HepG2 (cell line): ENCODE measurements at regions not wholly inside any gene's neighbourhood (a gene's known extent, or its start where the extent isn't known, plus 50 kb on each side); places are given as distances from the start of the nearest gene placed in this dataset.

Experiments used
- ATAC-seq: fragments of 200-7000 bp; cut with Tn5 transposase; 3 replicates; pipeline ENCODE4 v1.9.1; 2020; ENCODE audit warnings: mild to moderate bottlenecking, moderate library complexity
- BruUV-seq: library from RNA; stranded (reverse); fragments of 400-500 nt; replicated peaks from 2 replicates; lab custom pipeline; 2021; lab: Mats Ljungman, UMichigan
- CTCF ChIA-PET: fragments of 300-600 bp; formaldehyde crosslinking; extraction: SDS; loops from one replicate; lab custom pipeline; 2021; ENCODE audit warnings: low total read pairs, inconsistent platforms, low intra/inter-chr PET ratio; lab: Yijun Ruan, JAX
- POLR2A ChIA-PET: fragments of 350-600 bp; sonication (Branson Sonifier 250); formaldehyde crosslinking; loops from one replicate; lab custom pipeline; 2020; ENCODE audit warnings: antibody characterized with exemption, inconsistent platforms; lab: Yijun Ruan, JAX
- DNase-seq: peaks from one replicate; pipeline ENCODE4 v3.0.0-alpha.2; 2015; ENCODE audit warnings: low spot score
- FAIRE-seq: peaks from 3 replicates; lab custom pipeline; 2011; peaks lifted over from hg19 to GRCh38; lab: Jason Lieb, UNC
- H2AFZ ChIP-seq: one replicate; pipeline ENCODE4 v1.6.1; 2011; ENCODE audit warnings: low read length, inconsistent platforms
- H3K27ac ChIP-seq: fragments of 300-600 bp; 3 replicates; pipeline ENCODE4 v1.8.0; 2011; ENCODE audit warnings: mixed run types, mild to moderate bottlenecking, mixed read lengths, low read length, inconsistent platforms; ENCODE audit not compliant: insufficient read depth; ENCODE audit errors: extremely low read length
- H3K27me3 ChIP-seq, 2 experiments: fragments of 200-600 bp in 1 of 2; 2 replicates in 1 of 2; 3 replicates in 1 of 2; pipeline versions ENCODE4 v1.6.0 to v1.8.0; 2011; ENCODE audit warnings: low read length in 2 of 2, mild to moderate bottlenecking in 2 of 2, moderate library complexity in 2 of 2, inconsistent platforms in 1 of 2; ENCODE audit not compliant: insufficient read depth in 2 of 2, control insufficient read depth in 1 of 2
- H3K36me3 ChIP-seq, 2 experiments: fragments of 200-600 bp in 1 of 2; replicated peaks in 1 of 2; 2 replicates in 1 of 2; 3 replicates in 1 of 2; pipeline versions ENCODE4 v1.5.1 to v1.8.0; 2011; ENCODE audit warnings: low read length in 2 of 2, inconsistent platforms in 1 of 2; ENCODE audit not compliant: insufficient read depth in 2 of 2, control insufficient read depth in 1 of 2
- H3K4me1 ChIP-seq: 2 replicates; pipeline ENCODE4 v1.5.1; 2012; ENCODE audit warnings: low read length, inconsistent platforms; ENCODE audit not compliant: insufficient read depth
- H3K4me2 ChIP-seq: 2 replicates; pipeline ENCODE4 v1.6.0; 2011; ENCODE audit warnings: low read depth, low read length, inconsistent platforms
- H3K4me3 ChIP-seq, 3 experiments: fragments of 200-600 bp in 1 of 3; sonication (generic), shearing (Covaris generic) in 1 of 3; replicated peaks in 1 of 3; 2 replicates each; pipeline ENCODE4 v1.5.1; 2011 to 2016; ENCODE audit warnings: low read length in 3 of 3, inconsistent platforms in 2 of 3, low read depth in 2 of 3, mild to moderate bottlenecking in 2 of 3, control low read depth in 1 of 3, mixed read lengths in 1 of 3; ENCODE audit not compliant: insufficient read depth in 1 of 3
- H3K79me2 ChIP-seq: one replicate; pipeline ENCODE4 v1.6.1; 2011; ENCODE audit warnings: low read length, inconsistent platforms; ENCODE audit not compliant: insufficient read depth
- H3K9ac ChIP-seq: 2 replicates; pipeline ENCODE4 v1.6.0; 2011; ENCODE audit warnings: mild to moderate bottlenecking, low read depth, low read length, inconsistent platforms; ENCODE audit not compliant: insufficient read depth
- H3K9me3 ChIP-seq: 2 replicates; pipeline ENCODE4 v1.5.1; 2012; ENCODE audit warnings: mild to moderate bottlenecking, low read length
- H4K20me1 ChIP-seq: 2 replicates; pipeline ENCODE4 v1.6.0; 2011; ENCODE audit warnings: inconsistent platforms, mild to moderate bottlenecking, low read length, moderate library complexity; ENCODE audit not compliant: insufficient read depth
- ATF7 ChIP-seq, 2 experiments: fragments of 450-650 bp in 1 of 2; sonication (generic) in 1 of 2; formaldehyde crosslinking in 1 of 2; IDR thresholded peaks; 2 replicates each; pipeline versions ENCODE4 v1.4.0 to v1.6.1; 2016 to 2020; ENCODE audit warnings: antibody characterized with exemption in 1 of 2, mild to moderate bottlenecking in 1 of 2, missing genetic modification reagents in 1 of 2
- GPBP1L1 ChIP-seq: sonication (generic); formaldehyde crosslinking; IDR thresholded peaks from 2 replicates; pipeline ENCODE4 v1.5.0; 2020; ENCODE audit warnings: mild to moderate bottlenecking, missing genetic modification reagents
- GPN1 ChIP-seq: sonication (generic); formaldehyde crosslinking; IDR thresholded peaks from 2 replicates; pipeline ENCODE4 v1.5.1; 2020; ENCODE audit warnings: missing genetic modification reagents, borderline replicate concordance
- HOXA3 ChIP-seq: sonication (generic); formaldehyde crosslinking; IDR thresholded peaks from 2 replicates; pipeline ENCODE4 v1.5.0; 2020; ENCODE audit warnings: missing genetic modification reagents
- NFATC3 ChIP-seq: sonication (generic); formaldehyde crosslinking; IDR thresholded peaks from 2 replicates; pipeline ENCODE4 v1.5.1; 2020; ENCODE audit warnings: mild to moderate bottlenecking, missing genetic modification reagents
- NRL ChIP-seq: sonication (generic); formaldehyde crosslinking; IDR thresholded peaks from 2 replicates; pipeline ENCODE4 v1.5.0; 2020; ENCODE audit warnings: missing genetic modification reagents, mild to moderate bottlenecking, moderate library complexity, borderline replicate concordance
- POLR2AphosphoS2 ChIP-seq: IDR thresholded peaks from 2 replicates; pipeline ENCODE4 v1.6.1; 2011; ENCODE audit warnings: low read depth, low read length, improper control_type of control experiment
- SSRP1 ChIP-seq: IDR thresholded peaks from 2 replicates; pipeline ENCODE4 v1.6.1; 2016; ENCODE audit warnings: control low read depth
- TP53 ChIP-seq: sonication (generic); formaldehyde crosslinking; conservative IDR thresholded peaks from 2 replicates; pipeline ENCODE4 v1.4.0; 2020; ENCODE audit warnings: missing genetic modification reagents
- ZFYVE20 ChIP-seq: sonication (generic); formaldehyde crosslinking; IDR thresholded peaks from 2 replicates; pipeline ENCODE4 v1.8.0; 2023; ENCODE audit warnings: low read depth, mild to moderate bottlenecking, moderate library complexity, missing genetic modification reagents, borderline replicate concordance
- ZMYM4 ChIP-seq: sonication (generic); formaldehyde crosslinking; IDR thresholded peaks from 2 replicates; pipeline ENCODE4 v1.8.1; 2023; ENCODE audit warnings: mild to moderate bottlenecking, missing genetic modification reagents
- ZNF263 ChIP-seq: sonication (generic); formaldehyde crosslinking; IDR thresholded peaks from 2 replicates; pipeline ENCODE4 v1.4.0; 2020; ENCODE audit warnings: missing genetic modification reagents
- ZNF652 ChIP-seq: IDR thresholded peaks from 2 replicates; pipeline ENCODE4 v1.6.1; 2016; ENCODE audit warnings: low read depth, borderline replicate concordance
- ZNF780A ChIP-seq: sonication (generic); formaldehyde crosslinking; IDR thresholded peaks from 2 replicates; pipeline ENCODE4 v1.8.0; 2022; ENCODE audit warnings: mild to moderate bottlenecking, missing genetic modification reagents, moderate library complexity
- WGBS: methylation state at CpG from one replicate; pipeline ENCODE4 v1.1.6; 2017; ENCODE audit warnings: low lambda C conversion rate; 5-methylcytosine and 5-hydroxymethylcytosine counted together
- in situ Hi-C: cut with HindIII; loops from 2 replicates; pipeline ENCODE4 v1.10.0; 2017; ENCODE audit warnings: low pct_unique_long_range_greater_than_20kb; ENCODE audit not compliant: extremely low pct_ligation_motif_present
- intact Hi-C: fragments of 100-400 bp; cut with micrococcal nuclease; formaldehyde crosslinking; loops from one replicate; pipeline ENCODE4 v1.10.0; 2022; ENCODE audit not compliant: unreplicated experiment

- TF ChIP-seq HOXA3 (no peak), ZMYM4 (CRISPR knock-in tag) (no peak), ATF7 (IDR thresholded peaks at IDR 0.05) (no peak), ATF7 (CRISPR knock-in tag; IDR thresholded peaks at IDR 0.05) (no peak), GPN1 (CRISPR knock-in tag) (no peak), TP53 (CRISPR knock-in tag) (no peak), ZNF780A (CRISPR knock-in tag) (no peak), SSRP1 (CRISPR knock-in tag) (no peak), NFATC3 (CRISPR knock-in tag) (no peak)
Measured at GRCh38 chr1:227396539-227397353, 78.5 kb upstream of the CDC42BPA start (continued).

- in situ Hi-C loops, result no loop called here
- Histone ChIP-seq H3K4me1 (peaks cover 10% of the 10 kb centered on the region; the same call in 1 of the 2 replicates), H3K79me2 (no peaks in the 10 kb centered on the region), H3K4me2 (no peak overlapping the region), H3K9ac (no peak overlapping the region), H3K27me3 (no peaks in the 10 kb centered on the region), H3K27ac (no peak overlapping the region), H2AFZ (no peak overlapping the region), H3K9me3 (no peaks in the 10 kb centered on the region), H3K4me3 (no peak overlapping the region), H3K36me3 (no peaks in the 10 kb centered on the region), H4K20me1 (no peaks in the 10 kb centered on the region)
- TF ChIP-seq POLR2AphosphoS2 (no peak), ZNF263 (CRISPR knock-in tag) (no peak), ZFYVE20 (CRISPR knock-in tag) (no peak), NRL (CRISPR knock-in tag) (no peak), GPN1 (CRISPR knock-in tag) (no peak), GPBP1L1 (CRISPR knock-in tag) (no peak), ZNF652 (CRISPR knock-in tag) (no peak)
- ChIA-PET POLR2A (no interaction called here), CTCF (no interaction called here)
- no TSS peak for BruUV-seq
- WGBS, result 25% methylated on average over 2 of the region's 2 CpGs
- DNase-seq (no peak), ATAC-seq (no peak), FAIRE-seq (no peak)
- intact Hi-C loops, result no loop called here
Measured at GRCh38 chr1:227395426-227396028, 77.2 kb upstream of the CDC42BPA start.
